HepG2 (cell line): ENCODE measurements at regions not wholly inside any gene's neighbourhood (a gene's known extent, or its start where the extent isn't known, plus 50 kb on each side); places are given as distances from the start of the nearest gene placed in this dataset.

Experiments used
- ETV6 ChIP-seq: sonication (generic); formaldehyde crosslinking; conservative IDR thresholded peaks from 2 replicates; pipeline ENCODE4 v1.4.0; 2020; ENCODE audit warnings: missing genetic modification reagents
- KDM1A ChIP-seq: IDR thresholded peaks from 2 replicates; pipeline ENCODE4 v1.6.1; 2016; ENCODE audit warnings: missing compliant biosample characterization
- SP2 ChIP-seq: sonication (generic); formaldehyde crosslinking; IDR thresholded peaks from 2 replicates; pipeline ENCODE4 v1.5.1; 2020; ENCODE audit warnings: mild to moderate bottlenecking, missing genetic modification reagents
- USF2 ChIP-seq, 2 experiments: sonication (generic) in 1 of 2; formaldehyde crosslinking in 1 of 2; IDR thresholded peaks; 2 replicates each; pipeline versions ENCODE4 v1.5.1 to v1.6.1; 2011 to 2020; ENCODE audit warnings: borderline replicate concordance in 1 of 2, low read depth in 1 of 2, low read length in 1 of 2, mild to moderate bottlenecking in 1 of 2, missing genetic modification reagents in 1 of 2, moderate library complexity in 1 of 2
- ZNF142 ChIP-seq: sonication (generic); formaldehyde crosslinking; IDR thresholded peaks from 2 replicates; pipeline ENCODE4 v1.4.0; 2020; ENCODE audit warnings: missing genetic modification reagents
- ZNF572 ChIP-seq: sonication (generic); formaldehyde crosslinking; IDR thresholded peaks from 2 replicates; pipeline ENCODE4 v1.5.1; 2020; ENCODE audit warnings: mild to moderate bottlenecking, missing genetic modification reagents
- ZNF740 ChIP-seq: sonication (generic); formaldehyde crosslinking; IDR thresholded peaks from 2 replicates; pipeline ENCODE4 v1.4.0; 2020; ENCODE audit warnings: missing genetic modification reagents
- TF ChIP-seq, protein P1 (sequence below): fragments of 450-650 bp; IDR thresholded peaks from 2 replicates; pipeline ENCODE4 v1.6.1; 2017; ENCODE audit warnings: mild to moderate bottlenecking
- TF ChIP-seq, protein P2 (sequence below): sonication (generic); formaldehyde crosslinking; IDR thresholded peaks from 2 replicates; pipeline ENCODE4 v1.4.0; 2020; ENCODE audit warnings: missing genetic modification reagents
- TF ChIP-seq, protein P3 (sequence below): sonication (generic); formaldehyde crosslinking; IDR thresholded peaks from 2 replicates; pipeline ENCODE4 v1.5.0; 2020; ENCODE audit warnings: missing genetic modification reagents
- TF ChIP-seq, protein P4 (sequence below): sonication (generic); formaldehyde crosslinking; IDR thresholded peaks from 2 replicates; pipeline ENCODE4 v1.9.0; 2022; ENCODE audit warnings: low read depth, missing genetic modification reagents

DNA sequence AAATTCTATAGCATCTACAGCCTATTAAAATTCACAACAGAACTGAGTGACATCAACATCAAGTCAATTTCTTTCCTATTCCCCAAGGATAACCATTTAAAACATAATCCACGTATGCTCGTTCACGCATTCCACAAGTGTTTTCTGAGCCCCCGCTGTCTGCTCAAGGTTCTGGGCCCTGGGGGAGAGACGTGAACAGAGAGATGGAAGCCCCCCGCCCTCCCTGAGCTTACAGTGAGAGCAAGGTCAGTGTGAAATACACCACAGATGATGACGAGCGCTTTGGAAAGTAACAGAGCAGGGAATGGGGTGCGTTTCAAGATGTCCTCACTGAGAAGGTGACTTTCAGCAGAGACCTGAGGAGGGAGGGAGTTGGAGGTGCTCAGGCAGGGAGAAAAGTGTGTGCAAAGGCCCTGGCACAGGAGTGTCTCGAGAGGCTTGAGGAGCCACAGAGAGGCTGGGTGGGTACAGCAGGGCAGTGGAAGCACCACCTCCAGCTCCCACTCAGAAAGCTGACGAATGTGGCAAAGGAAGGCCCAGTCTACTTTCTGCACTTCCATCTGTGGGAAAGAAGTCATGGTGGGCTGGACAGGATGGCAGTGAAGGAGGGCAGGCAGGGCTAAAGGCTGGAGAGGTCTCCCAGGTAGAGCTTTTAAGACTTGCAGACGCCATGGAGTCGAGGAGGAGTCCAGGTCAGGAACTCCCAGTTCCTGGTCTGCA, 88.3 kb downstream of the DLL1 start (continued):
- TF ChIP-seq ZNF142 (CRISPR knock-in tag) (no peak), KDM1A (CRISPR knock-in tag) (no peak), SP2 (no peak), ETV6 (CRISPR knock-in tag) (no peak), USF2 (IDR thresholded peaks at IDR 0.05; ENCODE audit: low read depth, low read length) (no peak), USF2 (CRISPR knock-in tag; IDR thresholded peaks at IDR 0.05; ENCODE audit: borderline replicate concordance) (no peak), ZNF572 (no peak), ZNF740 (no peak)
- TF ChIP-seq, protein P1, sequence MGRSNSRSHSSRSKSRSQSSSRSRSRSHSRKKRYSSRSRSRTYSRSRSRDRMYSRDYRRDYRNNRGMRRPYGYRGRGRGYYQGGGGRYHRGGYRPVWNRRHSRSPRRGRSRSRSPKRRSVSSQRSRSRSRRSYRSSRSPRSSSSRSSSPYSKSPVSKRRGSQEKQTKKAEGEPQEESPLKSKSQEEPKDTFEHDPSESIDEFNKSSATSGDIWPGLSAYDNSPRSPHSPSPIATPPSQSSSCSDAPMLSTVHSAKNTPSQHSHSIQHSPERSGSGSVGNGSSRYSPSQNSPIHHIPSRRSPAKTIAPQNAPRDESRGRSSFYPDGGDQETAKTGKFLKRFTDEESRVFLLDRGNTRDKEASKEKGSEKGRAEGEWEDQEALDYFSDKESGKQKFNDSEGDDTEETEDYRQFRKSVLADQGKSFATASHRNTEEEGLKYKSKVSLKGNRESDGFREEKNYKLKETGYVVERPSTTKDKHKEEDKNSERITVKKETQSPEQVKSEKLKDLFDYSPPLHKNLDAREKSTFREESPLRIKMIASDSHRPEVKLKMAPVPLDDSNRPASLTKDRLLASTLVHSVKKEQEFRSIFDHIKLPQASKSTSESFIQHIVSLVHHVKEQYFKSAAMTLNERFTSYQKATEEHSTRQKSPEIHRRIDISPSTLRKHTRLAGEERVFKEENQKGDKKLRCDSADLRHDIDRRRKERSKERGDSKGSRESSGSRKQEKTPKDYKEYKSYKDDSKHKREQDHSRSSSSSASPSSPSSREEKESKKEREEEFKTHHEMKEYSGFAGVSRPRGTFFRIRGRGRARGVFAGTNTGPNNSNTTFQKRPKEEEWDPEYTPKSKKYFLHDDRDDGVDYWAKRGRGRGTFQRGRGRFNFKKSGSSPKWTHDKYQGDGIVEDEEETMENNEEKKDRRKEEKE: no peak
- TF ChIP-seq, protein P2, sequence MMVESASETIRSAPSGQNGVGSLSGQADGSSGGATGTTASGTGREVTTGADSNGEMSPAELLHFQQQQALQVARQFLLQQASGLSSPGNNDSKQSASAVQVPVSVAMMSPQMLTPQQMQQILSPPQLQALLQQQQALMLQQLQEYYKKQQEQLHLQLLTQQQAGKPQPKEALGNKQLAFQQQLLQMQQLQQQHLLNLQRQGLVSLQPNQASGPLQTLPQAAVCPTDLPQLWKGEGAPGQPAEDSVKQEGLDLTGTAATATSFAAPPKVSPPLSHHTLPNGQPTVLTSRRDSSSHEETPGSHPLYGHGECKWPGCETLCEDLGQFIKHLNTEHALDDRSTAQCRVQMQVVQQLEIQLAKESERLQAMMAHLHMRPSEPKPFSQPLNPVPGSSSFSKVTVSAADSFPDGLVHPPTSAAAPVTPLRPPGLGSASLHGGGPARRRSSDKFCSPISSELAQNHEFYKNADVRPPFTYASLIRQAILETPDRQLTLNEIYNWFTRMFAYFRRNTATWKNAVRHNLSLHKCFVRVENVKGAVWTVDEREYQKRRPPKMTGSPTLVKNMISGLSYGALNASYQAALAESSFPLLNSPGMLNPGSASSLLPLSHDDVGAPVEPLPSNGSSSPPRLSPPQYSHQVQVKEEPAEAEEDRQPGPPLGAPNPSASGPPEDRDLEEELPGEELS (CRISPR knock-in tag): no peak
- TF ChIP-seq, protein P3, sequence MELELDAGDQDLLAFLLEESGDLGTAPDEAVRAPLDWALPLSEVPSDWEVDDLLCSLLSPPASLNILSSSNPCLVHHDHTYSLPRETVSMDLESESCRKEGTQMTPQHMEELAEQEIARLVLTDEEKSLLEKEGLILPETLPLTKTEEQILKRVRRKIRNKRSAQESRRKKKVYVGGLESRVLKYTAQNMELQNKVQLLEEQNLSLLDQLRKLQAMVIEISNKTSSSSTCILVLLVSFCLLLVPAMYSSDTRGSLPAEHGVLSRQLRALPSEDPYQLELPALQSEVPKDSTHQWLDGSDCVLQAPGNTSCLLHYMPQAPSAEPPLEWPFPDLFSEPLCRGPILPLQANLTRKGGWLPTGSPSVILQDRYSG (CRISPR knock-in tag): no peak
- TF ChIP-seq, protein P4, sequence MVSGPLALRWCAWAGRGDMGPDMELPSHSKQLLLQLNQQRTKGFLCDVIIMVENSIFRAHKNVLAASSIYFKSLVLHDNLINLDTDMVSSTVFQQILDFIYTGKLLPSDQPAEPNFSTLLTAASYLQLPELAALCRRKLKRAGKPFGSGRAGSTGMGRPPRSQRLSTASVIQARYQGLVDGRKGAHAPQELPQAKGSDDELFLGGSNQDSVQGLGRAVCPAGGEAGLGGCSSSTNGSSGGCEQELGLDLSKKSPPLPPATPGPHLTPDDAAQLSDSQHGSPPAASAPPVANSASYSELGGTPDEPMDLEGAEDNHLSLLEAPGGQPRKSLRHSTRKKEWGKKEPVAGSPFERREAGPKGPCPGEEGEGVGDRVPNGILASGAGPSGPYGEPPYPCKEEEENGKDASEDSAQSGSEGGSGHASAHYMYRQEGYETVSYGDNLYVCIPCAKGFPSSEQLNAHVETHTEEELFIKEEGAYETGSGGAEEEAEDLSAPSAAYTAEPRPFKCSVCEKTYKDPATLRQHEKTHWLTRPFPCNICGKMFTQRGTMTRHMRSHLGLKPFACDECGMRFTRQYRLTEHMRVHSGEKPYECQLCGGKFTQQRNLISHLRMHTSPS (CRISPR knock-in tag): no peak
